ENCODE measurements at regions not wholly inside any gene's neighbourhood (a gene's known extent, or its start where the extent isn't known, plus 50 kb on each side); places are given as distances from the start of the nearest gene placed in this dataset.

GRCh38 chr20:12913781-12914443 lies 94.9 kb upstream of the SPTLC3 start:
- TF ChIP-seq CTCF (IDR thresholded peaks at IDR 0.05) (no peak), EZH2 (IDR thresholded peaks at IDR 0.05) (no peak), EZH2phosphoT487 (IDR thresholded peaks at IDR 0.05) (no peak)
